A549 (cell line): ENCODE measurements at regions not wholly inside any gene's neighbourhood (a gene's known extent, or its start where the extent isn't known, plus 50 kb on each side); places are given as distances from the start of the nearest gene placed in this dataset.

Experiments
- ATAC-seq, 2 experiments: fragments of 200-7000 bp in 1 of 2; fragments of >200 bp in 1 of 2; cut with Nextera tagmentation in 1 of 2; cut with Tn5 transposase in 1 of 2; 3 replicates each; pipeline versions ENCODE4 v1.8.0 to v1.9.1; 2018 to 2020; ENCODE audit warnings: mild to moderate bottlenecking in 1 of 2, moderate library complexity in 1 of 2
- CTCF ChIA-PET: fragments of 300-600 bp; sonication (Branson Sonifier 250); formaldehyde crosslinking; extraction: SDS; loops from one replicate; lab custom pipeline; 2021; ENCODE audit warnings: antibody characterized with exemption, inconsistent platforms; lab: Yijun Ruan, JAX
- POLR2A ChIA-PET: fragments of 350-600 bp; formaldehyde crosslinking; extraction: SDS; loops from one replicate; lab custom pipeline; 2021; ENCODE audit warnings: antibody characterized with exemption, inconsistent platforms; lab: Yijun Ruan, JAX
- DNase-seq, 2 experiments: peaks; one replicate each; pipeline versions ENCODE4 v3.0.0 to v3.0.0-alpha.2; 2011 to 2016; ENCODE audit warnings: low read depth in 1 of 2, low spot score in 1 of 2
- FAIRE-seq: peaks from 2 replicates; lab custom pipeline; 2011; peaks lifted over from hg19 to GRCh38; lab: Jason Lieb, UNC
- H3K27ac ChIP-seq, 2 experiments: fragments of >200 bp; sonication (Bioruptor Twin); formaldehyde crosslinking; 3 replicates each; pipeline ENCODE4 v1.5.1; 2016 to 2017
- H3K4me1 ChIP-seq: fragments of >200 bp; sonication (Bioruptor Twin); formaldehyde crosslinking; 3 replicates; pipeline ENCODE4 v1.6.1; 2016
- H3K4me2 ChIP-seq: fragments of >200 bp; sonication (Bioruptor Twin); formaldehyde crosslinking; 3 replicates; pipeline ENCODE4 v1.6.1; 2016
- H3K4me3 ChIP-seq: fragments of >200 bp; sonication (Bioruptor Twin); formaldehyde crosslinking; 3 replicates; pipeline ENCODE4 v1.5.1; 2016
- H3K9me3 ChIP-seq: fragments of >200 bp; sonication (Bioruptor Twin); formaldehyde crosslinking; 3 replicates; pipeline ENCODE4 v1.6.1; 2016
- BCL3 ChIP-seq: fragments of >200 bp; sonication (Bioruptor Twin); formaldehyde crosslinking; IDR thresholded peaks from 3 replicates; pipeline ENCODE4 v1.6.1; 2016
- BHLHE40 ChIP-seq: IDR thresholded peaks from 2 replicates; pipeline ENCODE4 v1.6.1; 2012; ENCODE audit warnings: low read depth, low read length, inconsistent platforms
- CBX2 ChIP-seq: fragments of 200-600 bp; sonication (generic); IDR thresholded peaks from 2 replicates; pipeline ENCODE4 v1.6.1; 2016; ENCODE audit warnings: low read depth, mild to moderate bottlenecking, borderline replicate concordance
- CBX8 ChIP-seq: fragments of 200-600 bp; sonication (generic); IDR thresholded peaks from 2 replicates; pipeline ENCODE4 v1.6.1; 2016
- CHD2 ChIP-seq: fragments of 150-350 bp; IDR thresholded peaks from 2 replicates; pipeline ENCODE4 v1.6.1; 2014; ENCODE audit warnings: low read length; ENCODE audit not compliant: partially characterized antibody
- CHD4 ChIP-seq: fragments of 200-600 bp; sonication (generic); IDR thresholded peaks from 2 replicates; pipeline ENCODE4 v1.6.1; 2016; ENCODE audit warnings: antibody characterized with exemption, mild to moderate bottlenecking, borderline replicate concordance
- E2F6 ChIP-seq: IDR thresholded peaks from 2 replicates; pipeline ENCODE4 v1.6.1; 2012; ENCODE audit warnings: low read depth, borderline replicate concordance
- FOSL2 ChIP-seq, 2 experiments: fragments of 450-650 bp in 1 of 2; fragments of >200 bp in 1 of 2; sonication (Bioruptor Twin) in 1 of 2; formaldehyde crosslinking; IDR thresholded peaks; 2 replicates each; pipeline versions ENCODE4 v1.5.0 to v1.6.1; 2016 to 2020; ENCODE audit warnings: mild to moderate bottlenecking in 1 of 2, moderate library complexity in 1 of 2
- FOXS1 ChIP-seq: fragments of 250-450 bp; sonication (Bioruptor Pico); IDR thresholded peaks from 2 replicates; pipeline ENCODE4 v1.5.0; 2020; ENCODE audit warnings: mild to moderate bottlenecking, moderate library complexity
- GATA3 ChIP-seq: IDR thresholded peaks from 2 replicates; pipeline ENCODE4 v1.6.1; 2012; ENCODE audit warnings: borderline replicate concordance
- HMGXB4 ChIP-seq: fragments of 250-450 bp; sonication (Bioruptor Pico); IDR thresholded peaks from 2 replicates; pipeline ENCODE4 v1.5.0; 2021; ENCODE audit warnings: mild to moderate bottlenecking, moderate library complexity, borderline replicate concordance
- JUNB ChIP-seq: fragments of >200 bp; sonication (Bioruptor Twin); formaldehyde crosslinking; IDR thresholded peaks from 2 replicates; pipeline ENCODE4 v1.6.1; 2016
- MAFK ChIP-seq: fragments of 450-650 bp; IDR thresholded peaks from 2 replicates; pipeline ENCODE4 v1.6.1; 2014; ENCODE audit not compliant: partially characterized antibody
- MAX ChIP-seq: IDR thresholded peaks from 2 replicates; pipeline ENCODE4 v1.6.1; 2012
- MAZ ChIP-seq: fragments of 150-350 bp; IDR thresholded peaks from 2 replicates; pipeline ENCODE4 v1.6.1; 2014; ENCODE audit warnings: antibody characterized with exemption, low read depth, low read length, borderline replicate concordance
- NPAS2 ChIP-seq: fragments of 250-450 bp; sonication (Bioruptor Pico); IDR thresholded peaks from 2 replicates; pipeline ENCODE4 v1.8.0; 2022; ENCODE audit warnings: mild to moderate bottlenecking, moderate library complexity, borderline replicate concordance
- PBX3 ChIP-seq: IDR thresholded peaks from 2 replicates; pipeline ENCODE4 v1.6.1; 2012
- PHF8 ChIP-seq: fragments of 200-600 bp; sonication (generic); IDR thresholded peaks from 2 replicates; pipeline ENCODE4 v1.6.1; 2016; ENCODE audit warnings: low read depth, mild to moderate bottlenecking, antibody characterized with exemption, moderate library complexity, borderline replicate concordance
- POLR2AphosphoS2 ChIP-seq: conservative IDR thresholded peaks from 2 replicates; pipeline ENCODE4 v1.6.1; 2012; ENCODE audit warnings: low read length, improper control_type of control experiment, inconsistent platforms
- RCOR1 ChIP-seq: fragments of 150-350 bp; IDR thresholded peaks from 2 replicates; pipeline ENCODE4 v1.6.1; 2014; ENCODE audit warnings: antibody characterized with exemption, low read length, low read depth
- RFX5 ChIP-seq: fragments of 450-650 bp; IDR thresholded peaks from 2 replicates; pipeline ENCODE4 v1.7.1; 2014; ENCODE audit warnings: antibody characterized with exemption, mild to moderate bottlenecking, moderate library complexity
- SMC3 ChIP-seq: fragments of >200 bp; sonication (Bioruptor Twin); formaldehyde crosslinking; IDR thresholded peaks from 3 replicates; pipeline ENCODE4 v1.6.1; 2018; ENCODE audit warnings: inconsistent platforms
- TFCP2L1 ChIP-seq: fragments of 250-450 bp; sonication (Bioruptor Pico); IDR thresholded peaks from 2 replicates; pipeline ENCODE4 v1.5.0; 2021; ENCODE audit warnings: mild to moderate bottlenecking
- ZC3H11A ChIP-seq: fragments of 450-650 bp; IDR thresholded peaks from 2 replicates; pipeline ENCODE4 v1.6.1; 2014; ENCODE audit warnings: antibody characterized with exemption, mild to moderate bottlenecking
- ZSCAN20 ChIP-seq: fragments of 250-450 bp; sonication (Bioruptor Pico); IDR thresholded peaks from 2 replicates; pipeline ENCODE4 v1.8.0; 2022; ENCODE audit warnings: mild to moderate bottlenecking, moderate library complexity
- WGBS: methylation state at CpG from one replicate; pipeline ENCODE4 v1.1.6; 2017; ENCODE audit errors: missing lambda C conversion rate; 5-methylcytosine and 5-hydroxymethylcytosine counted together

- FAIRE-seq (no peak), DNase-seq (no peak), ATAC-seq (no peak)
- ChIA-PET POLR2A (no interaction called here), CTCF (no interaction called here)
- no peak for TF ChIP-seq MAX
- TF ChIP-seq GATA3, result no peak
- no peak for TF ChIP-seq MAFK
- no peak for TF ChIP-seq RFX5
- TF ChIP-seq HMGXB4, result no peak
- TF ChIP-seq PBX3, result no peak
- TF ChIP-seq SMC3, result no peak
- no peak for TF ChIP-seq CHD2
- TF ChIP-seq ZSCAN20 (CRISPR knock-in tag), result no peak
- TF ChIP-seq FOSL2 (IDR thresholded peaks at IDR 0.05), result no peak
- no peak for TF ChIP-seq FOSL2 (CRISPR knock-in tag; IDR thresholded peaks at IDR 0.05)
- no peak for TF ChIP-seq E2F6
- TF ChIP-seq RCOR1, result no peak
- TF ChIP-seq FOXS1 (CRISPR knock-in tag), result no peak
- Histone ChIP-seq H3K27ac (no peak overlapping the region), H3K4me2 (no peak overlapping the region), H3K9me3 (no peaks in the 10 kb centered on the region), H3K4me1 (no peaks in the 10 kb centered on the region), H3K4me3 (no peak overlapping the region)
- 32% methylated on average over 7 of the region's 7 CpGs for WGBS
These were observed 231.2 kb upstream of the ARRDC4 start for GRCh38 chr15:97729270-97729669.

GRCh38 chr15:97730315-97730714 is 230.2 kb upstream of the ARRDC4 start:
- Histone ChIP-seq H3K4me3 (no peak overlapping the region), H3K27ac (no peak overlapping the region), H3K4me1 (no peaks in the 10 kb centered on the region), H3K9me3 (no peaks in the 10 kb centered on the region), H3K4me2 (no peak overlapping the region)
- no peak for ATAC-seq
- TF ChIP-seq BHLHE40 (no peak), JUNB (no peak), NPAS2 (CRISPR knock-in tag) (no peak), POLR2AphosphoS2 (no peak), SMC3 (no peak), PHF8 (no peak), ZSCAN20 (CRISPR knock-in tag) (no peak), CBX8 (no peak), RFX5 (no peak), MAX (no peak), ZC3H11A (no peak), CBX2 (no peak), GATA3 (no peak), BCL3 (no peak), TFCP2L1 (no peak), HMGXB4 (no peak), CHD4 (no peak), MAZ (no peak), FOXS1 (CRISPR knock-in tag) (no peak)
- WGBS, result 11% methylated on average over 1 of the region's 1 CpG
- DNase-seq, result no peak
- no peak for FAIRE-seq
- ChIA-PET POLR2A (no interaction called here), CTCF (no interaction called here)
